HEK293 (cell line): ENCODE measurements at regions not wholly inside any gene's neighbourhood (a gene's known extent, or its start where the extent isn't known, plus 50 kb on each side); places are given as distances from the start of the nearest gene placed in this dataset.

ENCODE experiments used
- CTCF ChIP-seq: fragments of 450-650 bp; formaldehyde crosslinking; IDR thresholded peaks from 2 replicates; pipeline ENCODE4 v1.5.1; 2016; ENCODE audit warnings: missing biosample characterization, missing genetic modification characterization
- GLIS1 ChIP-seq: fragments of 450-650 bp; formaldehyde crosslinking; IDR thresholded peaks from 2 replicates; pipeline ENCODE4 v1.5.1; 2016; ENCODE audit warnings: missing biosample characterization, missing genetic modification characterization
- SALL2 ChIP-seq: fragments of 450-650 bp; formaldehyde crosslinking; IDR thresholded peaks from 2 replicates; pipeline ENCODE4 v1.5.0; 2017; ENCODE audit warnings: missing biosample characterization, mild to moderate bottlenecking, missing genetic modification characterization, borderline replicate concordance
- ZNF239 ChIP-seq: fragments of 450-650 bp; formaldehyde crosslinking; IDR thresholded peaks from 2 replicates; pipeline ENCODE4 v1.5.1; 2016; ENCODE audit warnings: missing biosample characterization, missing genetic modification characterization
- ZNF529 ChIP-seq: fragments of 450-650 bp; formaldehyde crosslinking; IDR thresholded peaks from 2 replicates; pipeline ENCODE4 v1.5.1; 2017; ENCODE audit warnings: missing genetic modification characterization, missing biosample characterization; ENCODE audit not compliant: insufficient replicate concordance
- ZNF560 ChIP-seq: fragments of 450-650 bp; formaldehyde crosslinking; IDR thresholded peaks from 2 replicates; pipeline ENCODE4 v1.5.1; 2017; ENCODE audit warnings: missing biosample characterization, missing genetic modification characterization, borderline replicate concordance

GRCh38 chr4:18556402-18556801, 534.8 kb upstream of the LCORL start:
- TF ChIP-seq ZNF560 (tag by site-specific recombination) (no peak), GLIS1 (tag by site-specific recombination) (no peak), ZNF529 (tag by site-specific recombination) (no peak), CTCF (no peak), SALL2 (tag by site-specific recombination) (no peak), ZNF239 (no peak)
